GM19240 (cell line): ENCODE measurements at regions not wholly inside any gene's neighbourhood (a gene's known extent, or its start where the extent isn't known, plus 50 kb on each side); places are given as distances from the start of the nearest gene placed in this dataset.
"Not testable (repeated sequence)": the region's sequence is repeated elsewhere in the genome, so short reads cannot be mapped to it uniquely, and the experiment has no call there.

Experiments
- DNase-seq: peaks from one replicate; pipeline ENCODE4 v3.0.0; 2011; ENCODE audit warnings: low spot score; ENCODE audit not compliant: insufficient read length

GRCh38 chr4:177236886-177237285, 72.8 kb upstream of the NEIL3 start:
- DNase-seq, result no peak

DNA sequence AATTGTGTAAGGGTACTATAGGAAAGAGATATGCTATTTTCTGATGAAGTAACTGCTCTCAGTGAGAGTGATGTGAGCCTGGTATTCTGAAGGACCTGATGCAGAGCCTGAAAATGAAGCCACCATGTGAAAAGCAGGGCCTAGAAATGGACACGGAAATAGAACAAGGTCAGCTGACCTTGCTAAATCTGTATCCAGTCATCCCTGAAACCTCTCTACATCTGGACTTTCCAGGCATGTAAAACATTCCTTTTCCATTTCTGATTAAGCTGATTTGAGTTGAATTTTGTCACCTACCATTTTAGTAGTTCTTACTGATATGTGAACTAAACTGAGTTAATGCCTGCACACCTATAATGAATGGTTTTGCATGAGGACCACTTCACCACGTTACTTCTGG, 72.4 kb upstream of the NEIL3 start:
- no peak for DNase-seq

DNA sequence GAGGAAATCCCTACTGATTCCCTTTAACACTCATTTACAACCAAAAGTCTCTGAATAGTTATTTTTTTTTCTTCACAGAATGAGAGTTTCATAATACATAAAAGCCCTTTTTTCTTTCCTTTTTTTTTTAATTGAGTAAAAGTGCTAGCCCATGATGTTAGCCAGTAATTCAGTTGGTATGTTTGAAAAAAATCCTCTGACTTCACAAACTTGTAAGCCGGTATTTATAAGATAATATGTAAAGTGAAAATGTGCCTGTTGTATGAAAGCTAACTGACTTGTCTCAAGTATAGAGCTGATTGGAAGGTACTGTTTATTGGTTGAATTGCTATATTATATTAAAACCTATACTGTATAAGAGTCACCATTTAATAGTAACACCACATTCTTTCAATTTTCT, 70.2 kb upstream of the NEIL3 start:
- no peak for DNase-seq

GRCh38 chr4:177239878-177240277, 69.8 kb upstream of the NEIL3 start:
- no peak for DNase-seq

GRCh38 chr4:177242651-177243286, 66.9 kb upstream of the NEIL3 start:
- no peak for DNase-seq

- DNase-seq, result no peak
Measured at GRCh38 chr4:177246641-177247584, 62.8 kb upstream of the NEIL3 start.

- DNase-seq, result no peak
Measured at GRCh38 chr4:177250056-177250696, 59.5 kb upstream of the NEIL3 start.

DNA sequence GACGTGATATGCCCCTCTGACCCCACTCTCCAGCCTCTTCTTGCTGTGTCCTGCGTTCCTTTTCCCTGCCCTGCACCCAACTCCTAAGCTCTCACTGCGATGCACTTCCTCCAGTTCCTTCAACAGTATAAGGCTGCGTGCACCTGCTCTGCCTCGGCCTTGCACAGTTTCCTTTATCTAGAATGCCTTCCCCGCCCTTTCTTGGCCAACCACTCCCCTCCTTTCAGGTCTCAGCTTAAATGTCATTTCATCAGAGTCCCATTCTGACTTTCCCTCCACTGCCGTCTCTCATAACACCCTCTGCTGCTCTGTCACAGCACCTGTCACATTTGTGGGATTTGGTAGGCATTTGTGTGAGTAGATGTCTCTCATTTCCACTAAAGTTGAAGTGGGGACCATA, 58.4 kb upstream of the NEIL3 start:
- no peak for DNase-seq

- no peak for DNase-seq
Measured at GRCh38 chr4:177255359-177255758, 54.3 kb upstream of the NEIL3 start.

DNA sequence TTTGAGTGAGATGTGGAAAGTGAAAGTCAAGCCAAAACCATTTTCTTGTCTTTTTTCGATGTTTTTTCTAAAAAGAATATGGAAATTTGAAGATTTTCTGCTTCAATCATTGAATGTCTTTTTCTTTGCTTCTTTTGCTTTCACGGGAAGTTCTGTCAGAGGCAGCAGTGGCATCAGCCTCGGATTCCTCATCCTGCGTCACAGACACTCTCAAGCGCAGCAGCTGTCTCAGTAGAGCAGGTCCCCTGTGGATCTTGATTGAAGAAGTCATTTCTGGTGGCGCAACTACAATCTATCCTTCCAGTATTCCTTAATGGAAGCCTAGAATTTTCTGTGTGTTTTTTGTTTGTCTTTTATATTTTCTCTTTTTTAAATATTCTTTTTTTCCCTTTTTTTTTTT, 52.7 kb upstream of the NEIL3 start:
- no peak for DNase-seq

DNA sequence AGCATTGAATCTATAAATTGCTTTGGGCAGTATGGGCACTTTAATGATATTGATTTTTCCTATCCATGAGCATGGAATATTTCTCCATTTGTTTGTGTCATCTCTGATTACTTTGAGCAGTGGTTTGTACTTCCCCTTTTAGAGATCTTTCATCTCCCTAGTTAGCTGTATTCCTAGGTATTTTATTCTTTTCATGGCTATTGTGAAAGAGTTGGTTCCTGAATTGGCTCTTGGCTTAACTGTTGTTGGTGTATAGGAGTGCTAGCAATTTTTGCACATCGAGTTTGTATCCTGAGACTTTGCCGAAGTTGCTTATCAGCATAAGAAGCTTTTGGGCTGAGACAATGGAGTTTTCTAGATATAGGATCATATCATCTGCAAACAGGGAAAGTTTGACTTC, 50.2 kb upstream of the NEIL3 start:
- not testable (repeated sequence) for DNase-seq
